ENCODE measurements at regions not wholly inside any gene's neighbourhood (a gene's known extent, or its start where the extent isn't known, plus 50 kb on each side); places are given as distances from the start of the nearest gene placed in this dataset.

DNA sequence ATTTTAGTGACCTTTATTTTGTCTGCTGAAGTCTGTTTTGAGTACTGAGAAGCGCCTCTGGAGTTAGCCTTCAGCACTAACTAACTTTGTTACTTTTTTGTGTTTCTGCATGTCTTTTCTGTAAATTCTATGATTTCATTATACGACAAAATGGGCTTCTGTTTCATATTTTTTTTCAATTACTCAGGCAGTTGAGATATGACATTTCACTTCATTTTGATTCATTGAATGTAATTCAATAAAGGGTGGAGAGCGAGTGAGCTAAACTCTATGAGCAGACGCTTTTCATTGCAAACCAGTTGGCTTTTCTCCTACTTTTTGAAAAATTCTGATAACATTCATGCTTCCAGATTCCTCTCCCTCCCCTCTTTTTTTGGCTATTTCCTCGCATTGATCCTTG lies 84.4 kb upstream of the KCNH8 start:
- POLR2A ChIA-PET (ENCODE audit: partially characterized antibody): no interaction called here
- Mint-ChIP-seq H3K36me3 (no peaks in the 10 kb centered on the region), H3K4me1 (no peaks in the 10 kb centered on the region), H3K9me3 (peaks cover 0 to 3% (median 0%) of the 10 kb centered on the region in 8 donors), H3K27me3 (no peaks in the 10 kb centered on the region), H3K4me3 (no peak overlapping the region), H3K27ac (no peak overlapping the region)
- Histone ChIP-seq H3K4me3 (ENCODE audit: low read length in 2 of 2) (no peak overlapping the region), H3K27me3 (ENCODE audit: insufficient read depth, low read length) (no peaks in the 10 kb centered on the region), H3K9me3 (ENCODE audit: control insufficient read depth in 1 of 2, low read length in 2 of 2) (no peaks in the 10 kb centered on the region), H3K4me1 (ENCODE audit: insufficient read depth, low read length) (no peaks in the 10 kb centered on the region), H3K36me3 (ENCODE audit: insufficient read depth, low read length) (no peaks in the 10 kb centered on the region), H3K27ac (ENCODE audit: low read depth, low read length) (no peak overlapping the region)
- DNase-seq: no peak
- intact Hi-C loops (cut with micrococcal nuclease): no loop called here
- CTCF ChIA-PET (ENCODE audit: partially characterized antibody): interaction anchor here (1.3 kb wide), 1 partner anchor 802 kb away, joined by 3 read pairs; no protein-coding TSS in a partner anchor

DNA sequence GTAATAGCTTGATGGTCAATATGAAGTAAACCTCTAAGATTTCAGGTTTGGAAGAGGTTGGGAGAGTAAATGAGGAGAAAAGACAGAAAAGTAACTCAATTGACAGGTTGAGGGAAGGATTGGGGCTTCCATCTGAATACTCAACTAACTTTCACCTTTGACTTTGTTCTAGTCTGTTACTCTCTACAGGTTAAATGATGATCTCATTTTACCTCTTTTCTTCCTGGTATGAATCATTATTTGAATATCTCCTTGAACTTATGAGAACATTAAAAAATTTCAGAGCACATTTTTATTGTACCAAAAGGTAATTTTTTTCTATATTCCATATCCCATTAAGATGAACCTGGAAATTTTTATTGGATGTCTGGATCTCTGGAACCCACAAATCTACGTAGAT lies 87.9 kb upstream of the KCNH8 start:
- Histone ChIP-seq H3K4me1 (ENCODE audit: insufficient read depth, low read length) (no peaks in the 10 kb centered on the region), H3K27ac (ENCODE audit: low read depth, low read length) (no peak overlapping the region), H3K9me3 (ENCODE audit: control insufficient read depth in 1 of 2, low read length in 2 of 2) (no peaks in the 10 kb centered on the region), H3K4me3 (ENCODE audit: low read length in 2 of 2) (no peak overlapping the region), H3K27me3 (ENCODE audit: insufficient read depth, low read length) (no peaks in the 10 kb centered on the region), H3K36me3 (ENCODE audit: insufficient read depth, low read length) (no peaks in the 10 kb centered on the region)
- Mint-ChIP-seq H3K9me3 (no peaks in the 10 kb centered on the region), H3K4me1 (no peaks in the 10 kb centered on the region), H3K4me3 (no peak overlapping the region), H3K27ac (no peak overlapping the region), H3K36me3 (no peaks in the 10 kb centered on the region), H3K27me3 (peaks cover 1 to 2% of the 10 kb centered on the region in 2 donors)
- CTCF ChIA-PET (ENCODE audit: partially characterized antibody): no interaction called here
- no peak for DNase-seq
- POLR2A ChIA-PET (ENCODE audit: partially characterized antibody): no interaction called here
- intact Hi-C loops (cut with micrococcal nuclease): no loop called here

DNA sequence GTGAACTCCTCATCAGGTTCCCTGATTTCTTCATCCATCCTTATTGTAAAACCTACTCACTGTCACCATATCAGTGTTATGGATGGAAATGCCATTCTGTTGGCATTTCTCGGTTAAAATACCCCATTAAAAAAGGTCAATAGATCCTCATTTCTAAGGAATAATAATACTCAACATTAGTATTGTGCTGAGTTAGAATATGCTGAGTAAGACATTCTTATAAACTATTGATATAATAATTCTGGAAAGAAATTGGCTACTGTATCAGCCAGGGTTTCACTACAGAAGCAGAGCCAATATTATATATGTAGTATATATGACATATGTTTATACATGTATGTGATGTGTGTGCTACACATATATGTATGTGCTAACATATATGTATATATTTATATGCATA lies 95.4 kb upstream of the KCNH8 start:
- Mint-ChIP-seq H3K9me3 (no peaks in the 10 kb centered on the region), H3K27me3 (peaks cover 2 to 7% of the 10 kb centered on the region in 2 donors), H3K36me3 (no peaks in the 10 kb centered on the region), H3K4me1 (no peaks in the 10 kb centered on the region), H3K27ac (no peak overlapping the region), H3K4me3 (no peak overlapping the region)
- no peak overlapping the region for H3K4me3 ChIP-seq (ENCODE audit: low read length in 2 of 2)
- no peak for DNase-seq
- no peak overlapping the region for H3K27ac ChIP-seq (ENCODE audit: low read depth, low read length)
- intact Hi-C loops (cut with micrococcal nuclease): no loop called here
- CTCF ChIA-PET (ENCODE audit: partially characterized antibody): no interaction called here
- H3K36me3 ChIP-seq (ENCODE audit: insufficient read depth, low read length): no peaks in the 10 kb centered on the region
- H3K27me3 ChIP-seq (ENCODE audit: insufficient read depth, low read length): no peaks in the 10 kb centered on the region
- H3K9me3 ChIP-seq (ENCODE audit: control insufficient read depth in 1 of 2, low read length in 2 of 2): no peaks in the 10 kb centered on the region
- no peaks in the 10 kb centered on the region for H3K4me1 ChIP-seq (ENCODE audit: insufficient read depth, low read length)
- POLR2A ChIA-PET (ENCODE audit: partially characterized antibody): no interaction called here

DNA sequence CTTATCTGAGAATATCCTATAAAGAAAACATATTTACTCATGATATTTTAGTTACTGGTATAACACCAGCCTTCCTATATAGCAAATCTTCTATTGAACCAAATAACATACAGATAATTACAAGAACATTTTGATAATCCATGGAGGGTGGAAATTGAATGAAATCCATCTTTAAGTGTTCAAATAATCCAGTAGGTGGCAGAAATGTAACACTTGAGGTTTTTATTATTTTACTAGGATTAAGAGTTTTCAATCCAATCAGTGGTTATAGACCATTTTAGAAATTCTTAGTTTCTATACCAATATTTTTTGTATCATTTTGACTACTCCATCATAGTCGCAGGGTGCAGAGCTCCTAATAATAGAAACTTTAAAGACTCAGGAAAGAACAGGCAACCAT lies 101.9 kb upstream of the KCNH8 start:
- CTCF ChIA-PET (ENCODE audit: partially characterized antibody): no interaction called here
- Mint-ChIP-seq H3K4me3 (no peak overlapping the region), H3K36me3 (no peaks in the 10 kb centered on the region), H3K27ac (no peak overlapping the region), H3K9me3 (no peaks in the 10 kb centered on the region), H3K4me1 (no peaks in the 10 kb centered on the region), H3K27me3 (peaks cover 0 to 4% of the 10 kb centered on the region in 2 donors)
- intact Hi-C loops (cut with micrococcal nuclease): loop anchor here (1.0 kb wide), 1 partner anchor 820 kb away; no protein-coding TSS in a partner anchor
- Histone ChIP-seq H3K36me3 (ENCODE audit: insufficient read depth, low read length) (no peaks in the 10 kb centered on the region), H3K4me1 (ENCODE audit: insufficient read depth, low read length) (no peaks in the 10 kb centered on the region), H3K4me3 (ENCODE audit: low read length in 2 of 2) (no peak overlapping the region), H3K9me3 (ENCODE audit: control insufficient read depth in 1 of 2, low read length in 2 of 2) (no peaks in the 10 kb centered on the region), H3K27me3 (ENCODE audit: insufficient read depth, low read length) (no peaks in the 10 kb centered on the region), H3K27ac (ENCODE audit: low read depth, low read length) (no peak overlapping the region)
- DNase-seq: no peak
- POLR2A ChIA-PET (ENCODE audit: partially characterized antibody): no interaction called here

DNA sequence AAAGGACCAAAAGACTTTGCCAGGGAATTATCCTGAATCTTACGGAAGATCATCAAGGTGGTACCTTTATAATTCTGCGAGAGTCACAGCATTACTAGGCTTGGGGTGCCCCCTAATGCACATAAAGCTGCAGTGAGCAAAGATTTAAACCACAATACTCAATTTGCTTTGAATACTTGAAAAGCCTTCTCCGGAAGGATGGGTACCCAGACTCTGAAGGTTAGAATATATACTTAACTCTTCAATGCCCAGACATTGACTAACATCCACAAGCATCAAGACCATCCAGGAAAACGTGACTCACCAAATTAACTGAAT lies 117.8 kb upstream of the KCNH8 start:
- peaks cover 0 to 6% (median 0%) of the 10 kb centered on the region in 8 donors for H3K9me3 Mint-ChIP-seq
- H3K4me1 ChIP-seq (ENCODE audit: insufficient read depth, low read length): no peaks in the 10 kb centered on the region
- ChIA-PET POLR2A (ENCODE audit: partially characterized antibody) (no interaction called here), CTCF (ENCODE audit: partially characterized antibody) (interaction anchor here (0.9 kb wide), 1 partner anchor 9 kb away, joined by 3 read pairs; no protein-coding TSS in a partner anchor)
- no peak overlapping the region for H3K27ac Mint-ChIP-seq
- H3K27ac ChIP-seq (ENCODE audit: low read depth, low read length): no peak overlapping the region
- H3K4me3 ChIP-seq (ENCODE audit: low read length in 2 of 2): no peak overlapping the region
- H3K4me3 Mint-ChIP-seq: no peak overlapping the region
- no peak for DNase-seq
- no peaks in the 10 kb centered on the region for H3K36me3 ChIP-seq (ENCODE audit: insufficient read depth, low read length)
- H3K36me3 Mint-ChIP-seq: no peaks in the 10 kb centered on the region
- H3K4me1 Mint-ChIP-seq: no peaks in the 10 kb centered on the region
- no peaks in the 10 kb centered on the region for H3K9me3 ChIP-seq (ENCODE audit: control insufficient read depth in 1 of 2, low read length in 2 of 2)
- H3K27me3 ChIP-seq (ENCODE audit: insufficient read depth, low read length): no peaks in the 10 kb centered on the region
- intact Hi-C loops (cut with micrococcal nuclease): no loop called here
- peaks cover 1 to 4% of the 10 kb centered on the region in 2 donors for H3K27me3 Mint-ChIP-seq

DNA sequence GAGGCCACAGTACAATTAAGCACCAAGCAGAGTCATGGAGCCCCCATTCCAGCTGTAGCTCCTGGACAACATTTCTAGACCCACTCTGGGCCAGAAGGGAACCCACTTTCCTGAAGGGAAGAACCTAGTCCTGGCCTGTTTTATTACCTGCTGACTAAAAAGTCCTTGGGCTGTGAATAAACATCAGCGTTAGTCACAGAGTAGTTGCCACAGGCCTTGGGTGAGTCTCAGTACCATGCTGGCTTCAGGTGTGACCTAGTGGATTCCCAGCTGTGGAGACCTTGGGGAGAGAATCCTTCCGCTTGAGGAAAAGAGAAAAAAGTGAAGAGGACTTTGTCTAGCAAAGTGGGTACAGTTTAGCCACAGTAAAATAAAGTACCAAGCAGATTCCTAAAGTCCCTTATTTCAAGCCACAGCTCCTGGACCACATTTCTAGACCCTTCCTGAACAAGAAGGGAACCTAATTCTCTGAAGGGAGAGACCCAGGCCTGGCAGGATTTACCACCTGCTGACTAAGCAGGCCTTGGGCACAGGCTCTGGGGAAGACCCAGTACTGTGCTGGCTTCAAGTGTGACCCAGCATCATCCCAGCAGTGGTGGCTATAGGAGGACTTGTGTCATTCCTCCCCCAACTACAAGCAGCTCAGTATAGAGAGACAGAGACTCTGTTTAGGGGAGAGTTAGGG lies 118.3 kb upstream of the KCNH8 start:
- Histone ChIP-seq H3K27me3 (ENCODE audit: insufficient read depth, low read length) (no peaks in the 10 kb centered on the region), H3K27ac (ENCODE audit: low read depth, low read length) (no peak overlapping the region), H3K4me3 (ENCODE audit: low read length in 2 of 2) (no peak overlapping the region), H3K36me3 (ENCODE audit: insufficient read depth, low read length) (no peaks in the 10 kb centered on the region), H3K9me3 (ENCODE audit: control insufficient read depth in 1 of 2, low read length in 2 of 2) (no peaks in the 10 kb centered on the region), H3K4me1 (ENCODE audit: insufficient read depth, low read length) (no peaks in the 10 kb centered on the region)
- H3K9me3 Mint-ChIP-seq: peaks cover 0 to 6% (median 0%) of the 10 kb centered on the region in 8 donors
- ChIA-PET POLR2A (ENCODE audit: partially characterized antibody) (no interaction called here), CTCF (ENCODE audit: partially characterized antibody) (interaction anchor here (0.9 to 1.0 kb wide), 2 partner anchors 8 to 11 kb away, joined by 3 read pairs; no protein-coding TSS in a partner anchor)
- H3K36me3 Mint-ChIP-seq: no peaks in the 10 kb centered on the region
- no peak overlapping the region for H3K27ac Mint-ChIP-seq
- intact Hi-C loops (cut with micrococcal nuclease): no loop called here
- no peaks in the 10 kb centered on the region for H3K4me1 Mint-ChIP-seq
- no peak for DNase-seq
- no peak overlapping the region for H3K4me3 Mint-ChIP-seq
- peaks cover 1 to 4% of the 10 kb centered on the region in 2 donors for H3K27me3 Mint-ChIP-seq

- ChIA-PET POLR2A (ENCODE audit: partially characterized antibody) (no interaction called here), CTCF (ENCODE audit: partially characterized antibody) (no interaction called here)
- H3K9me3 Mint-ChIP-seq: no peaks in the 10 kb centered on the region
- DNase-seq: no peak
- no peaks in the 10 kb centered on the region for H3K36me3 ChIP-seq (ENCODE audit: insufficient read depth, low read length)
- intact Hi-C loops (cut with micrococcal nuclease): no loop called here
- no peaks in the 10 kb centered on the region for H3K9me3 ChIP-seq (ENCODE audit: control insufficient read depth in 1 of 2, low read length in 2 of 2)
- H3K4me1 ChIP-seq (ENCODE audit: insufficient read depth, low read length): no peaks in the 10 kb centered on the region
- no peaks in the 10 kb centered on the region for H3K27me3 ChIP-seq (ENCODE audit: insufficient read depth, low read length)
- no peak overlapping the region for H3K4me3 Mint-ChIP-seq
- no peak overlapping the region for H3K27ac Mint-ChIP-seq
- peaks cover 1 to 4% of the 10 kb centered on the region in 2 donors for H3K27me3 Mint-ChIP-seq
- H3K4me3 ChIP-seq (ENCODE audit: low read length in 2 of 2): no peak overlapping the region
- H3K36me3 Mint-ChIP-seq: no peaks in the 10 kb centered on the region
- no peak overlapping the region for H3K27ac ChIP-seq (ENCODE audit: low read depth, low read length)
- no peaks in the 10 kb centered on the region for H3K4me1 Mint-ChIP-seq
Measured at GRCh38 chr3:19025441-19025840, 122.9 kb upstream of the KCNH8 start.
